ENCODE measurements at regions not wholly inside any gene's neighbourhood (a gene's known extent, or its start where the extent isn't known, plus 50 kb on each side); places are given as distances from the start of the nearest gene placed in this dataset.

- no peak for DNase-seq
These were observed 326.7 kb downstream of the RBM26 start for GRCh38 chr13:79079351-79079839.

DNA sequence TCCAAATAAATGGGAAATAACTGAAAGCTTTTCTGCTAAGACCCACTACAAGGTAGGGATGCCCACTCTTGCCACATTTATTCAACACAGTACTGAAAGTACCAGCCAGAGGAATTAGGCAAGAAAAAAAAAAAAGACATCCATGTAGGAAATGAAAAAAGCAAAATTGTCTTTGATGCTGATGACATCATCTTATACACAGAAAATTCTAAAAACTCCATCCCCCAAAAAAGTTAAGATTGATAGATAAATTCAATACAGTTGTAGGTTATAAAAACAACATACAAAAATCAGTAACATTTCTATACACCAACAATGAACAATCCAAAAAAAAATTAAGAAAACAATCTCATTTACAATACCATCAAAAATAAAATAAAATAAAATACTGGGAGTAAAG is 330.4 kb downstream of the RBM26 start:
- DNase-seq, result no peak

- no peak for DNase-seq
These were observed 335.6 kb downstream of the RBM26 start for GRCh38 chr13:79070343-79070974.

DNA sequence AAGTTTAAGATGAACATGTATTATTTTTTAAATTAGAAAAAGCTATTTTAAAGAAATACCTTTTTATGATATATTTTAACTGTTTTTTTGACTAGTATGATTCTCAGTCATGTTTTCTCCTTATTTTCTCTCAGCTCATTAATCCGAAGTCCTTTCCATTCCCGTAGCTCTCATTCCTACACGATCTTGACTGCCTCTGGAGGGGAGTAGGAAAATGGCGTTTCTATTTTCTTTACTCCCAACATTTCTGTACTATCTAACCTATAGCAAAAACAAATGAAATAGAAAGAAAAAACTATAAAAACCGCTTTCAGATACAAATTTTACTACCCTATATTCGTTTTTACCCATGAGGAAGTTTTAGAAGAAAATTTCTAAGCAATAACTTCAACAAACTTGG is 343.8 kb downstream of the RBM26 start:
- DNase-seq, result no peak

DNA sequence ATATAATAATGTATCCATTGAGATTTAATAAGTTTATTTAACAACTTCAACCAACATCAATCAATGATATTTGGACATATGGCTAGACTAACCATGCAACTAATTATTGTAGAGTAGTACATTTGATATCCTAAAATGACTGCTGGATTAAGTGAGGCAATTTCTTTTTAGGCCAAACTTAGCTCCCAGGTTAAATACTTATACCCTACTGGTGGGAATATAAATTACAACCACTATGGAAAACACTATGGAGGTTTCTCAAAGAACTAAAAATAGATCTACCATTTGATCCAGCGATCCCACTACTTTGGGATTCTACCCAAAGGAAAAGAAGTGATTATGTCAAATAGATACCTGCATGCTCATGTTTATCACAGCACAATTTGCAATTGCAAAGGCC is 345.8 kb downstream of the RBM26 start:
- no peak for DNase-seq

DNA sequence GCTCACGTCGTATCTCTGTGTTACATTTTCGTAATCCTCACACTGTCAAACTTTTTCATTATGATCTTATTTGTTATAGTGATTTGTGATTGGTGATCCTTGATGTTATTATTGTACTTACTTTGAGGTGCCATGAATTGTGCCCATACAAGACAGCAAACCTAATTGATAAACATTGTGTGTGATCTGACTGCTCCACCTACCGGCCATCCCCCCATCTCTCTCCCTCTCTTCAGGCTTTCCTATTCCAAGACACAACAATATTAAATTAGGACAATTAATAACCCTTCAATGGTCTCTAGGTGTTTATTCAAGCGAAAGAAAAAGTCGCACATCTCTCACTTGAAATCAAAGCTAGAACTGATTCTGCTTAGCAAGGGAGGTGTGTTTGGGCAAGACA is 349.3 kb downstream of the RBM26 start:
- no peak for DNase-seq

DNA sequence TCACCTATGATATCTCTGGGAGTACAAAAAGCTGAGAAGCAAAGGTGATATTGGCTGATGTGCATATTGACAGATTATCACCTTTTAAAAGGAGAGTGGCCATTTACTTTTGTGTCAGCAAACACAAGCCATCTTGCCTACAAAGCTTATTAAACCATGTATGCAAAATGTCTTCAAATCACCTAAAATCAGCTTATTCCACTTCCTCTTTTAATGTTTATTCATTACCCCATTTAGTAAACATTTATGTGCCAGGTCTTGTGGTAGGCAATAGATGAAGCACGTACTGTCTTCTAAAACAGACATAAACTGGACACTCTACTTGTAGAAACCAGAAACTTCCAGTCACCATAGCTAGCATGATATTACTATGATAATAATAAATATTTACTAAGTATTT is 354.6 kb downstream of the RBM26 start:
- DNase-seq, result no peak

- DNase-seq, result no peak
These were observed 361.6 kb downstream of the RBM26 start for GRCh38 chr13:79044415-79044814.

- DNase-seq, result no peak
These were observed 362.8 kb downstream of the RBM26 start for GRCh38 chr13:79043208-79043607.

- DNase-seq, result no peak
These were observed 368.9 kb downstream of the RBM26 start for GRCh38 chr13:79037197-79037596.

DNA sequence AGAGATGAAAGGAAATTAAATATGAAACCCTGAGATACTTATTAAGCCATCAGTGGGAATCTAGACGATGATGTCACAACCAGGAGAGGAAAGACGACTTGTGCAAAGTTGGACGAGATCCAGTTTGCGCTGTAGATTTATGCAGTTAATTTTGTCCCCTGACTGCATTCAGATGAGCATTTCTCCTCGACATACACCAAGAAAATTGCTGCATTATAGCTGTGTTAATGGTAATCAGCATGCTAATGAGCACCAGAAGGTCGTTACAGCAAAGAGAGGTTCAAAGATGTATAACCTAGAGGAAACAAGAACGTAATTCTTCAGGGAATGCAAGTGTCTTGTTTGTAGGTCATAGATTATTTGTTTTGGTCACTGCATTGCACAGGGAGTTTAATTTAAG is 371.7 kb downstream of the RBM26 start:
- no peak for DNase-seq

- no peak for DNase-seq
These were observed 371.6 kb upstream of the OBI1 start for GRCh38 chr13:79030513-79030912.

GRCh38 chr13:79018166-79018565 is 359.2 kb upstream of the OBI1 start:
- no peak for DNase-seq

DNA sequence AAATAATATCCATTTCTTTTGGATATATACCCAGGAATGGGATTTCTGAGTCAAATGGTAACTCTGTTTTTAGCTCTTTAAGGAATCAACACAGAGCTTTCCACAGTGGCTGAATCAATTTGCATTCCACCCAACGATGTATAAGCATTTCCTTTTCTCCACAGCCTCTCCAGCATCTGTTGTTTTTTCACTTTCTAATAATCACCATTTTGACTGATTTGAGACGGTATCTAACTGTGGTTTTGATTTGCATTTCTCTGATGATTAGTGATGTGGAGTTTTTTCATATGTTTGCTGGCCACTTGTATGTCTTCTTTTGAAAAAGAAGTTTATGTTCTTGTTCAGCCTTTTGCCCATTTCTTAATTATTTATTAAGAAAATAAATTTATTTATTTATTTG is 352.2 kb upstream of the OBI1 start:
- DNase-seq, result no peak

DNA sequence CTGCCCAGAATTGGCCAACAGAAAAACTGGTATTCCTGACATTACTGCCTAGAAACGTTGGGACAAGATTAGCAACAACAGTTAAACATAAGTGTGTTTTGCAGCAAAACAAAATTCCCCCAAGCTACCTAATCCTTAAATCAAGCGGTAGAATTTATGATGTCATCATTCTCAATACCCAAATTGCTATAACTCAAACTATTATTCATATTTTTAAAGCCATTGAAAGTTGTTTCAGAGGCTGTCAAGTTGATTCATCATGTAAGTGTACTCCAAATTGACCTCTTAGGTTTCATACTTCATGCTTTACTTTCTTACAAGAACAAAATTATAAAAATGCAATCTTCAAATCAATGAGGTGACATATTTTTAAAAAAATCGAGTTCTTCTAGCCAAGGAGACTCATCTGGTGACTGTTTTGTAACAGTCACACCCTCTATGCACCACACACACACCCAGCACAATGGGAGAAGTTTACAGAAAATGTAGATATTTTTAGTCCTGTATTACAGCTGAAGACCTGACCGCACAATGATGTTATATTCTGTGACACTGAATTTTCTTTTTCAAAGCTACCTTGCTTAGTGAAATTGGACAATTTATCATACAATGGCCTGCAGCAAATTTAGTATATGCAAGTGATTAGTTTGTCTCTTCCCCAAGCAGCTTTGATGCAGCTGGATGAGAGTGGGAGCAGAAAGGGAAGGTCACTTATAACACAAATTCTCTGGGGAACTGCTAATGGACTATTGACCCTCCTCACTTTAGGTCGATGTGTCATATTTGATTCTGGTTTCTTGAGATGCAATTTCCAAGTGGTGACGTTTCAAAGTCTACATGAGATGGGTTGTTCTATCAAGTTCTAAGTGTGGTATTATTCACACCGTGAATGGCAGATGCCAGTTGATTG is 345.3 kb upstream of the OBI1 start:
- no peak for DNase-seq

DNA sequence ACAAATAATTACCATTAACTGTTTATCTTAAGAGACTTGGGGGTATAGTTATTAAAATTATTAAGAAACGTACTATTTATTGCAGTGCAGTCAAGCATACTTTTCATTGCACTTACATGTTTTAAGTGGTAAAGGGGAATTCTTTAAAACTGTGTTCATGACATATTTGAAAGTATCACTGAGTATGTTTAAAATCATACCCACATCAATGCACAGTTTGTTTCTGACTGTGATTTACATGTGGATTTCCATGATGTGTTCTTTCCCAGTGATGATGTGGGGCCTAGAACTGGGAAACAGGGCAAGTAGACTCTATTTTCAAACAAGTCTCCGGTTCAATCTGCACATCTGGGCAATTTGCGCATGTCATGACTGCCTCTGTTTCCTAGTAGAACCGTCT is 340.5 kb upstream of the OBI1 start:
- no peak for DNase-seq

DNA sequence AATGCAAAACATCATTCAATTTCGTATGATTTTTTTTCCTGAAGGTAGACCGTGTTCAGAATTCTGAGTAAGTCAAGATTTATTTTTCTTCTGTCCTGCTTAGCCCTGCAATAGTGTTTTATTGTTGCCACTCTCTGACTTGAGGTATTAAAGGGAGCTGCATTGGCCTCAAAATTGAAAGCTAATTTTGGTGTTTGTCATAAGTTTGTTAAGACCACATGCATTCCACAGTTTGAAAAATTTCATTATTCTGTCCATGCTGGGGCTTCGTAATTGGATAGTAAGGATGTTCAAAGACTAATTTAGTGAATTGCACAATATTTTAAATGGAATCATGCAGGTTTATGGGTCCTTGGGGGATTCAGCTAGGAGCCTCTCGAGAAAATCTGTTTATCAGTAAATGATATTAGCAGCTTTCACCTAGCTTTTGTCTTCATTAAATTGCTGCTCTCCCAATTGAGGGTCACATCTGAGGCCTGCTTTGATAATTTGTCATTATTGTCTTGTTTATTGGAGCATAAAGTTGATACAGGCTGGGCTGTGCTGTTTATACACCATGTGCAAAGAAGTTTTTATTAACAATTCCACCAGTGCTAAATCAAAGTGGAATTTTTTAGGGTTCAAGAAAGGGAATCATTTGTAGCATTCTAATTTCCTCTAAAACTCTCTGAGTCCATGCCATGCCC is 339.8 kb upstream of the OBI1 start:
- DNase-seq, result no peak

DNA sequence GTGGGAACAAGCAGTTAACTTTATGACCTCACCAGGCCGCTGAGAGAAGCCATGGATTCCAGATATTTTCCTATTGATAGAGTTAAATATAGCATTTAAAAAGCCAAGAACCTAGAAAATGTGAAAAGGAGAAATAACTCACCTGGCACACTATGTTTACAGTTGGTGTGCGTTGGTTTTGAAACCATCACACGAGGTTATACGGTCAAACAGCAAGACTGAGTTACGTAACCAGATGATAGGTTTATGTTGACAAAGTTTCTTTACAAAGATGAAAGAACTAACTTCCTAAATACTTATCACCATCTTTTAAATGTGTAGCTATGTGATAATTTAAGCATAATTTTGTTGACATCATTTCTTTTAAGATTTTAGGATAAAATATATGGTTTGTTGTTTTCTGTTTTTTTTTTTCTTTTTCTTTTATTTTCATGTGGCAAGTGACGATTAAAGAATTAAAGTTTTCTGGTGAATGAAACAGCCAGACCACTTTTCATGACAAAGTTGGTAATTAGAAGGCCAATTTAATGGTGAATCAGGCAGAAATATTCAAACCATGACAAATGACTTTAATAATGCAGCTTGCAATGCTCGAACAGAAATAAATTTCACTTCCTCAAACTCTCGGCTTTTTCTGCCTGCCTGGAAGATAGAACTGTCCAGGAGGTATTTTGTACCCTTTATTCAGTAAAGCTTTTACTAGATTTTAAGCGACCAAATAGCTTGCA is 339.1 kb upstream of the OBI1 start:
- no peak for DNase-seq

GRCh38 chr13:78993792-78994191 is 334.8 kb upstream of the OBI1 start:
- DNase-seq, result no peak

DNA sequence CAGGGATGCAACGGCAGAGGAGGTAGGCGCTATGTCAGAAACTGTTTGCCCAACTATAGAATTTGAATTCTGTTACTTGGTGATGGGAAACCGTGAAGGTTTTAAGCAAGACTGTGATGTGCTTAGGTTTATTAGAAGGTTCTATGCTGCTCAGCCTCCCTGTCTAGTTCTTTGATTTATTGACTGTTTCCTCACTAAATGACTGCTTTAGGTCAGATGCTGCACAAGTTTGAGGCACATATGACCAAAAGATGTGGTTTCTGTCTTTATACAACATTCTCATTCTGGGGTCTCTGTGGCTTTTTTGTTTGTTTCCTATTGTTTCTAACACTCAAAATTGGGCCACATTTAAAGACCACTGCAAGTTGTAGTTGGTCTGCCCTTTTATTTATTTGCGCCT is 323.0 kb upstream of the OBI1 start:
- DNase-seq, result no peak

GRCh38 chr13:78979349-78979748 is 320.4 kb upstream of the OBI1 start:
- no peak for DNase-seq

GRCh38 chr13:78978381-78978998 is 319.5 kb upstream of the OBI1 start:
- DNase-seq, result no peak

DNA sequence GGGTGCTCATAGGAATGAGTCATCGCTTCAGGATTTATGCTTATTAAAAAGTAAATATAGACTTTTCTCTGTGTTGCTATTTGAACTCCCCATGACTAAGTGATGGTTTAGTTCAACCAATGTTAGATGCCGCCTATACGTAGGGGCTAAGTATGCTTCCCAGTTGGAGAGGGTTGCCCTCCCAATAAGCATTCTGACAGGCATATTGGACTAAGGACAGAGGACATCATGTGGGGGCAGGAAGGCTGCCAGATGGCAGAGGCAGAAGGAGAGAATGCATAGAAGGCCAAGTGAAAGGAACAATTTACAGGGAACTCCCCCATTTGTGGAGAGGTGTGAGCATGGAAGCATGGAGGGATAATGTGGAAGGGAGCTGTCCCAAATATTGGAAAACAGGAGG is 318.4 kb upstream of the OBI1 start:
- DNase-seq, result no peak

Measured in NCI-H2081 treated with DMSO at 0.1 percent for 48 hours (cell line).